Breast epithelium (tissue), 3 donors: ENCODE measurements at regions not wholly inside any gene's neighbourhood (a gene's known extent, or its start where the extent isn't known, plus 50 kb on each side); places are given as distances from the start of the nearest gene placed in this dataset.

Source experiments
- CTCF ChIP-seq, 3 donors: fragments of 450-650 bp; IDR thresholded peaks; one replicate each; pipeline ENCODE4 v1.5.1; 2016 to 2017; ENCODE audit warnings: antibody characterized with exemption in 3 of 3, mild to moderate bottlenecking in 3 of 3, moderate library complexity in 3 of 3
- POLR2A ChIP-seq: fragments of 450-650 bp; IDR thresholded peaks from one replicate; pipeline ENCODE4 v1.6.1; 2016; ENCODE audit warnings: antibody characterized with exemption, mild to moderate bottlenecking, moderate library complexity
- POLR2AphosphoS5 ChIP-seq, 3 donors: sonication (generic); formaldehyde crosslinking; IDR thresholded peaks; one replicate each; pipeline ENCODE4 v1.6.1; 2017; ENCODE audit warnings: antibody characterized with exemption in 3 of 3

DNA sequence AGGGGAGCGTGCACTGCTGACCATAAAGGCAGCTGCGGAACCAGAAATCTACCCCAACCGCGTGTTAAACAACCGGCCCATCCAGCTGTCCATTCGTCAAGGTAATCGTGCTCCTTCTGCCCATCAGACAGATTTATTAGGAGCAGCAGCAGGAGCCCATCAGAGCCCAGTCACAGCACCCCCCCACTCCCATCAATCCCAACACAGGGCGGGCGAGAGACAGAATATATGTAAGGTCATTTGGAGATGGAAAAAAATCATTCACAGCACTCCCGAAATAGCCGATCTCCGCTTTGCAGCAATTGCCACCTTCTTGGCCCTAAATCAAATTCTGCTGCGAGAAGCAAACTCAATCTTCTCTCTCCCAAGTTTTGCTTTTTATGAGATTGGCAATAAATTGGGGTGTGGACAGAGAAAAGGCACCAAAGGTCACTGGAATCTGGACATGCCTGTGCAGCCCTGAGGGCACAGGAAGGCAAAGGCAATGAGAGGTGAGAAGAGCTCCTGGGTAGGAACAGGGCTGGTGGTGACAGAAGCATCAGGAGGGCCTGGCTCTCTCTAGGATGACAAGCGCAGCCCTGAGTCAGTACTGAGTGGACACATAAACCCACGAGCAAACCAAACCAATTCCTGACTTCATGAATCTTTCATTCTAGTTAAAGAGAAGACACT, 145.0 kb upstream of the ZMIZ1 start:
- no peak for TF ChIP-seq POLR2A
- TF ChIP-seq POLR2AphosphoS5 (IDR thresholded peaks at IDR 0.05): no peak
- TF ChIP-seq CTCF (IDR thresholded peaks at IDR 0.05): no peak
